ENCODE measurements at regions not wholly inside any gene's neighbourhood (a gene's known extent, or its start where the extent isn't known, plus 50 kb on each side); places are given as distances from the start of the nearest gene placed in this dataset.

GRCh38 chr3:160108362-160108761 lies 116.9 kb upstream of the C3orf80 start:
- Histone ChIP-seq H3K36me3 (ENCODE audit: control insufficient read depth, insufficient read depth, low read length) (no peaks in the 10 kb centered on the region), H3K4me1 (ENCODE audit: control insufficient read depth, insufficient read depth, low read length) (peaks cover 11% of the 10 kb centered on the region), H3K4me3 (ENCODE audit: low read length) (no peak overlapping the region), H3K27me3 (ENCODE audit: control insufficient read depth, insufficient read depth, low read length) (no peaks in the 10 kb centered on the region), H3K27ac (ENCODE audit: low read length) (peak overlapping the region; percentile 66), H3K9me3 (ENCODE audit: control insufficient read depth, low read depth, low read length) (no peaks in the 10 kb centered on the region)
- WGBS (ENCODE audit: insufficient coverage, low lambda C conversion rate), result 80% methylated on average over 1 of the region's 4 CpGs
- DNase-seq, result no peak

- Histone ChIP-seq H3K4me1 (ENCODE audit: control insufficient read depth, insufficient read depth, low read length) (peaks cover 4% of the 10 kb centered on the region), H3K27ac (ENCODE audit: low read length) (no peak overlapping the region), H3K9me3 (ENCODE audit: control insufficient read depth, low read depth, low read length) (no peaks in the 10 kb centered on the region), H3K4me3 (ENCODE audit: low read length) (no peak overlapping the region), H3K36me3 (ENCODE audit: control insufficient read depth, insufficient read depth, low read length) (no peaks in the 10 kb centered on the region), H3K27me3 (ENCODE audit: control insufficient read depth, insufficient read depth, low read length) (no peaks in the 10 kb centered on the region)
- WGBS (ENCODE audit: insufficient coverage, low lambda C conversion rate), result no CpG with 5 or more reads among the region's 1 CpG
- no peak for DNase-seq
These were observed 112.7 kb upstream of the C3orf80 start for GRCh38 chr3:160112481-160112880.

GRCh38 chr3:160112996-160113395 lies 112.2 kb upstream of the C3orf80 start:
- Histone ChIP-seq H3K4me1 (ENCODE audit: control insufficient read depth, insufficient read depth, low read length) (peaks cover 4% of the 10 kb centered on the region), H3K9me3 (ENCODE audit: control insufficient read depth, low read depth, low read length) (no peaks in the 10 kb centered on the region), H3K4me3 (ENCODE audit: low read length) (no peak overlapping the region), H3K27ac (ENCODE audit: low read length) (no peak overlapping the region), H3K36me3 (ENCODE audit: control insufficient read depth, insufficient read depth, low read length) (no peaks in the 10 kb centered on the region), H3K27me3 (ENCODE audit: control insufficient read depth, insufficient read depth, low read length) (no peaks in the 10 kb centered on the region)
- WGBS (ENCODE audit: insufficient coverage, low lambda C conversion rate), result no CpG with 5 or more reads among the region's 4 CpGs
- no peak for DNase-seq

- WGBS (ENCODE audit: insufficient coverage, low lambda C conversion rate), result no CpG with 5 or more reads among the region's 9 CpGs
- no peak overlapping the region for H3K4me3 ChIP-seq (ENCODE audit: low read length)
- DNase-seq, result peak; percentile 29 to 55
- no peaks in the 10 kb centered on the region for H3K36me3 ChIP-seq (ENCODE audit: control insufficient read depth, insufficient read depth, low read length)
- no peaks in the 10 kb centered on the region for H3K4me1 ChIP-seq (ENCODE audit: control insufficient read depth, insufficient read depth, low read length)
- no peaks in the 10 kb centered on the region for H3K9me3 ChIP-seq (ENCODE audit: control insufficient read depth, low read depth, low read length)
- H3K27ac ChIP-seq (ENCODE audit: low read length), result no peak overlapping the region
- H3K27me3 ChIP-seq (ENCODE audit: control insufficient read depth, insufficient read depth, low read length), result no peaks in the 10 kb centered on the region
These were observed 110.7 kb upstream of the C3orf80 start for GRCh38 chr3:160114355-160114995.

GRCh38 chr3:160115387-160115786 lies 109.8 kb upstream of the C3orf80 start:
- DNase-seq, result no peak
- Histone ChIP-seq H3K27me3 (ENCODE audit: control insufficient read depth, insufficient read depth, low read length) (no peaks in the 10 kb centered on the region), H3K4me3 (ENCODE audit: low read length) (no peak overlapping the region), H3K36me3 (ENCODE audit: control insufficient read depth, insufficient read depth, low read length) (no peaks in the 10 kb centered on the region), H3K9me3 (ENCODE audit: control insufficient read depth, low read depth, low read length) (no peaks in the 10 kb centered on the region), H3K4me1 (ENCODE audit: control insufficient read depth, insufficient read depth, low read length) (no peaks in the 10 kb centered on the region), H3K27ac (ENCODE audit: low read length) (no peak overlapping the region)
- WGBS (ENCODE audit: insufficient coverage, low lambda C conversion rate), result no CpG with 5 or more reads among the region's 2 CpGs

GRCh38 chr3:160124224-160124623 lies 101.0 kb upstream of the C3orf80 start:
- no peak for DNase-seq
- H3K4me3 ChIP-seq (ENCODE audit: low read length), result no peak overlapping the region
- H3K36me3 ChIP-seq (ENCODE audit: control insufficient read depth, insufficient read depth, low read length), result no peaks in the 10 kb centered on the region
- H3K9me3 ChIP-seq (ENCODE audit: control insufficient read depth, low read depth, low read length), result no peaks in the 10 kb centered on the region
- peaks cover 5% of the 10 kb centered on the region for H3K4me1 ChIP-seq (ENCODE audit: control insufficient read depth, insufficient read depth, low read length)
- H3K27me3 ChIP-seq (ENCODE audit: control insufficient read depth, insufficient read depth, low read length), result no peaks in the 10 kb centered on the region
- H3K27ac ChIP-seq (ENCODE audit: low read length), result no peak overlapping the region

GRCh38 chr3:160125258-160125657 lies 100.0 kb upstream of the C3orf80 start:
- Histone ChIP-seq H3K36me3 (ENCODE audit: control insufficient read depth, insufficient read depth, low read length) (no peaks in the 10 kb centered on the region), H3K27ac (ENCODE audit: low read length) (no peak overlapping the region), H3K4me1 (ENCODE audit: control insufficient read depth, insufficient read depth, low read length) (peaks cover 5% of the 10 kb centered on the region), H3K4me3 (ENCODE audit: low read length) (no peak overlapping the region), H3K9me3 (ENCODE audit: control insufficient read depth, low read depth, low read length) (no peaks in the 10 kb centered on the region), H3K27me3 (ENCODE audit: control insufficient read depth, insufficient read depth, low read length) (no peaks in the 10 kb centered on the region)
- no peak for DNase-seq
- 60% methylated on average over 1 of the region's 2 CpGs for WGBS (ENCODE audit: insufficient coverage, low lambda C conversion rate)

GRCh38 chr3:160126051-160126450 lies 99.2 kb upstream of the C3orf80 start:
- no peaks in the 10 kb centered on the region for H3K9me3 ChIP-seq (ENCODE audit: control insufficient read depth, low read depth, low read length)
- peak overlapping the region; percentile 62 for H3K27ac ChIP-seq (ENCODE audit: low read length)
- peak; percentile 54 to 66 for DNase-seq
- WGBS (ENCODE audit: insufficient coverage, low lambda C conversion rate), result 39% methylated on average over 3 of the region's 4 CpGs
- H3K27me3 ChIP-seq (ENCODE audit: control insufficient read depth, insufficient read depth, low read length), result no peaks in the 10 kb centered on the region
- H3K4me1 ChIP-seq (ENCODE audit: control insufficient read depth, insufficient read depth, low read length), result peaks cover 5% of the 10 kb centered on the region
- H3K36me3 ChIP-seq (ENCODE audit: control insufficient read depth, insufficient read depth, low read length), result no peaks in the 10 kb centered on the region
- H3K4me3 ChIP-seq (ENCODE audit: low read length), result no peak overlapping the region

GRCh38 chr3:160126761-160127160 lies 98.5 kb upstream of the C3orf80 start:
- H3K9me3 ChIP-seq (ENCODE audit: control insufficient read depth, low read depth, low read length), result no peaks in the 10 kb centered on the region
- H3K36me3 ChIP-seq (ENCODE audit: control insufficient read depth, insufficient read depth, low read length), result no peaks in the 10 kb centered on the region
- H3K27ac ChIP-seq (ENCODE audit: low read length), result peak overlapping the region; percentile 62
- WGBS (ENCODE audit: insufficient coverage, low lambda C conversion rate), result no CpG with 5 or more reads among the region's 4 CpGs
- peaks cover 5% of the 10 kb centered on the region for H3K4me1 ChIP-seq (ENCODE audit: control insufficient read depth, insufficient read depth, low read length)
- H3K27me3 ChIP-seq (ENCODE audit: control insufficient read depth, insufficient read depth, low read length), result no peaks in the 10 kb centered on the region
- no peak overlapping the region for H3K4me3 ChIP-seq (ENCODE audit: low read length)
- DNase-seq, result no peak

GRCh38 chr3:160127308-160127707 lies 97.9 kb upstream of the C3orf80 start:
- H3K27ac ChIP-seq (ENCODE audit: low read length), result no peak overlapping the region
- no peaks in the 10 kb centered on the region for H3K9me3 ChIP-seq (ENCODE audit: control insufficient read depth, low read depth, low read length)
- H3K36me3 ChIP-seq (ENCODE audit: control insufficient read depth, insufficient read depth, low read length), result no peaks in the 10 kb centered on the region
- peaks cover 5% of the 10 kb centered on the region for H3K4me1 ChIP-seq (ENCODE audit: control insufficient read depth, insufficient read depth, low read length)
- H3K27me3 ChIP-seq (ENCODE audit: control insufficient read depth, insufficient read depth, low read length), result no peaks in the 10 kb centered on the region
- 100% methylated on average over 1 of the region's 3 CpGs for WGBS (ENCODE audit: insufficient coverage, low lambda C conversion rate)
- DNase-seq, result no peak
- no peak overlapping the region for H3K4me3 ChIP-seq (ENCODE audit: low read length)

GRCh38 chr3:160128056-160128455 lies 97.2 kb upstream of the C3orf80 start:
- Histone ChIP-seq H3K4me3 (ENCODE audit: low read length) (no peak overlapping the region), H3K4me1 (ENCODE audit: control insufficient read depth, insufficient read depth, low read length) (peaks cover 5% of the 10 kb centered on the region), H3K27me3 (ENCODE audit: control insufficient read depth, insufficient read depth, low read length) (no peaks in the 10 kb centered on the region), H3K9me3 (ENCODE audit: control insufficient read depth, low read depth, low read length) (no peaks in the 10 kb centered on the region), H3K36me3 (ENCODE audit: control insufficient read depth, insufficient read depth, low read length) (no peaks in the 10 kb centered on the region), H3K27ac (ENCODE audit: low read length) (no peak overlapping the region)
- no peak for DNase-seq
